K562 (cell line): ENCODE measurements at regions not wholly inside any gene's neighbourhood (a gene's known extent, or its start where the extent isn't known, plus 50 kb on each side); places are given as distances from the start of the nearest gene placed in this dataset.

Experiments
- ATAC-seq: fragments of 200-7000 bp; cut with Tn5 transposase; 3 replicates; pipeline ENCODE4 v1.9.1; 2020; ENCODE audit warnings: moderate library complexity
- BruUV-seq: library from RNA; stranded (reverse); fragments of 400-500 nt; replicated peaks from 2 replicates; lab custom pipeline; 2021; lab: Mats Ljungman, UMichigan
- CTCF ChIA-PET: fragments of 300-600 bp; formaldehyde crosslinking; extraction: SDS; loops from one replicate; lab custom pipeline; 2021; ENCODE audit warnings: low intra/inter-chr PET ratio; lab: Yijun Ruan, JAX
- POLR2A ChIA-PET: fragments of 300-600, 350-650 bp; sonication (Branson Sonifier 250); formaldehyde crosslinking; extraction: SDS; loops from one replicate; lab custom pipeline; 2021; ENCODE audit warnings: antibody characterized with exemption, inconsistent platforms; lab: Yijun Ruan, JAX
- DNase-seq, 4 experiments: peaks; one replicate each; pipeline versions ENCODE4 v3.0.0 to v3.0.0-alpha.2; 2011 to 2018; ENCODE audit warnings: low spot score in 3 of 4, mixed read lengths in 3 of 4; ENCODE audit errors: extremely low read depth in 1 of 4
- FAIRE-seq: peaks from 2 replicates; lab custom pipeline; 2011; peaks lifted over from hg19 to GRCh38; lab: Jason Lieb, UNC
- H2AFZ ChIP-seq: 2 replicates; pipeline ENCODE4 v1.6.0; 2011; ENCODE audit warnings: low read depth, low read length, control low read depth, inconsistent platforms
- H3K27ac ChIP-seq: fragments of 200-600 bp; 3 replicates; pipeline ENCODE4 v1.8.0; 2011; ENCODE audit warnings: low read depth, mild to moderate bottlenecking, control low read depth, inconsistent platforms, low read length, moderate library complexity, mixed read lengths; ENCODE audit errors: extremely low read depth
- H3K27me3 ChIP-seq, 2 experiments: fragments of 300-600 bp in 1 of 2; 2 replicates in 1 of 2; 3 replicates in 1 of 2; pipeline versions ENCODE4 v1.6.0 to v1.8.0; 2011; ENCODE audit warnings: inconsistent platforms in 2 of 2, low read length in 2 of 2, mild to moderate bottlenecking in 1 of 2, mixed read lengths in 1 of 2, moderate library complexity in 1 of 2; ENCODE audit not compliant: control insufficient read depth in 2 of 2, insufficient read depth in 2 of 2
- H3K36me3 ChIP-seq: fragments of 300-600 bp; 3 replicates; pipeline ENCODE4 v1.8.0; 2011; ENCODE audit warnings: mild to moderate bottlenecking, low read length, inconsistent platforms; ENCODE audit not compliant: control insufficient read depth, insufficient read depth
- H3K4me1 ChIP-seq, 2 experiments: fragments of 200-600 bp in 1 of 2; replicated peaks in 1 of 2; 2 replicates in 1 of 2; 3 replicates in 1 of 2; pipeline versions ENCODE4 v1.5.1 to v1.8.0; 2011; ENCODE audit warnings: inconsistent platforms in 2 of 2, low read length in 2 of 2, mild to moderate bottlenecking in 1 of 2, mixed read lengths in 1 of 2, moderate library complexity in 1 of 2; ENCODE audit not compliant: control insufficient read depth in 2 of 2, insufficient read depth in 2 of 2
- H3K4me2 ChIP-seq: 2 replicates; pipeline ENCODE4 v1.6.1; 2011; ENCODE audit warnings: low read length, control low read depth, inconsistent platforms, mixed read lengths; ENCODE audit not compliant: insufficient read depth
- H3K4me3 ChIP-seq: fragments of 200-600 bp; sonication (generic), shearing (Covaris generic); 2 replicates; pipeline ENCODE4 v1.5.1; 2016; ENCODE audit warnings: control low read depth, inconsistent platforms
- H3K79me2 ChIP-seq: fragments of 200-600 bp; 3 replicates; pipeline ENCODE4 v1.8.0; 2011; ENCODE audit warnings: low read length, inconsistent platforms; ENCODE audit not compliant: control insufficient read depth, insufficient read depth
- H3K9ac ChIP-seq, 2 experiments: 2 replicates each; pipeline versions ENCODE4 v1.6.0 to v1.6.1; 2011; ENCODE audit warnings: low read depth in 2 of 2, low read length in 2 of 2, control low read depth in 1 of 2, inconsistent platforms in 1 of 2, mild to moderate bottlenecking in 1 of 2, mixed read lengths in 1 of 2; ENCODE audit not compliant: insufficient read depth in 1 of 2
- H3K9me1 ChIP-seq: one replicate; pipeline ENCODE4 v1.6.0; 2011; ENCODE audit warnings: inconsistent platforms, mild to moderate bottlenecking, low read length, moderate library complexity; ENCODE audit not compliant: control insufficient read depth, insufficient read depth
- H3K9me3 ChIP-seq: replicated peaks from 2 replicates; pipeline ENCODE4 v1.5.1; 2011; ENCODE audit warnings: low read depth, low read length, inconsistent platforms; ENCODE audit not compliant: control insufficient read depth, insufficient read depth
- H4K20me1 ChIP-seq: replicated peaks from 2 replicates; pipeline ENCODE4 v1.6.1; 2011; ENCODE audit warnings: low read length, inconsistent platforms, mixed read lengths; ENCODE audit not compliant: control insufficient read depth, insufficient read depth
- ARHGAP35 ChIP-seq: fragments of 450-650 bp; IDR thresholded peaks from 2 replicates; pipeline ENCODE4 v1.6.1; 2018; ENCODE audit not compliant: partially characterized antibody
- GTF2E2 ChIP-seq: fragments of 200-800 bp; sonication (Bioruptor generic); IDR thresholded peaks from 2 replicates; pipeline ENCODE4 v1.6.1; 2016; ENCODE audit warnings: missing genetic modification characterization, missing compliant biosample characterization
- GTF2F1 ChIP-seq: IDR thresholded peaks from 2 replicates; pipeline ENCODE4 v1.6.1; 2011; ENCODE audit warnings: low read depth, low read length, improper control_type of control experiment
- KDM2B ChIP-seq: fragments of 250-450 bp; sonication (Bioruptor Pico); IDR thresholded peaks from 2 replicates; pipeline ENCODE4 v1.8.0; 2021; ENCODE audit warnings: mild to moderate bottlenecking, moderate library complexity
- SMARCB1 ChIP-seq: IDR thresholded peaks from 2 replicates; pipeline ENCODE4 v1.6.1; 2011; ENCODE audit warnings: improper control_type of control experiment, low read depth; ENCODE audit not compliant: insufficient read length
- WGBS: fragments of 100-300 bp; shearing (Covaris generic); methylation state at CpG from one replicate; pipeline ENCODE4 v1.1.6; 2016; ENCODE audit warnings: low coverage, mixed read lengths; ENCODE audit not compliant: insufficient coverage; ENCODE audit errors: missing lambda C conversion rate; 5-methylcytosine and 5-hydroxymethylcytosine counted together
- in situ Hi-C: fragments of 300-500 bp; cut with MboI; formaldehyde crosslinking; loops from 4 replicates; pipeline ENCODE4 v1.15.0; 2018; ENCODE audit warnings: inconsistent platforms, mixed read lengths
- intact Hi-C: fragments of 100-400 bp; cut with micrococcal nuclease; formaldehyde crosslinking; loops from 2 replicates; pipeline ENCODE4 v1.14.2; 2022
- TF ChIP-seq, protein P1 (sequence below): fragments of 450-650 bp; IDR thresholded peaks from 2 replicates; pipeline ENCODE4 v1.6.1; 2017; ENCODE audit warnings: antibody characterized with exemption, mild to moderate bottlenecking

DNA sequence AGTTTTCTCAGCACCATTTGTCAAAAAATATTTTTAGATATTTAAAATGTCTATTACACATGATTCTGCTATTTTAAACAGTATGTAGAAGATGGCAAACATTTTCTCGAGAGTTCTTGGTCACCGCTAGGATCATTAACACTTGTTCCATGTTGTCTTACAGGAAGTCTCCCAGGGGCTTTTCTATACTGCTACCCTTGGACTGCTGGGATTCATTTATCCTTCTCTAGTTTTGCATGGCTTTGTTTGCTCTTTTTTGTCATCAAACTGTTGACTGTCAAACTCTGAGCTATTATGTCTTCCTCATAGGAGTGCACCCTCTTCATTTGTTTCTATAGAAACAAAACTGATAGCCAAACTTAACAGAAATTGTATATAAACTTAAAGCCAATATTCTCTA lies 184.9 kb downstream of the CDCA7 start:
- 5% methylated on average over 2 of the region's 2 CpGs for WGBS
- no peaks in the 10 kb centered on the region for H3K9me3 ChIP-seq
- ATAC-seq (no peak), DNase-seq (no peak), FAIRE-seq (no peak)
- intact Hi-C loops: no loop called here
- no peaks in the 10 kb centered on the region for H3K36me3 ChIP-seq
- H3K4me1 ChIP-seq: no peaks in the 10 kb centered on the region
- H3K4me2 ChIP-seq: no peak overlapping the region
- no peak overlapping the region for H3K27ac ChIP-seq
- in situ Hi-C loops: no loop called here
- no peaks in the 10 kb centered on the region for H4K20me1 ChIP-seq
- no peak overlapping the region for H3K9ac ChIP-seq
- CTCF ChIA-PET: no interaction called here
- no peak for TF ChIP-seq ARHGAP35
- no peak for TF ChIP-seq GTF2E2
- TF ChIP-seq, protein P1, sequence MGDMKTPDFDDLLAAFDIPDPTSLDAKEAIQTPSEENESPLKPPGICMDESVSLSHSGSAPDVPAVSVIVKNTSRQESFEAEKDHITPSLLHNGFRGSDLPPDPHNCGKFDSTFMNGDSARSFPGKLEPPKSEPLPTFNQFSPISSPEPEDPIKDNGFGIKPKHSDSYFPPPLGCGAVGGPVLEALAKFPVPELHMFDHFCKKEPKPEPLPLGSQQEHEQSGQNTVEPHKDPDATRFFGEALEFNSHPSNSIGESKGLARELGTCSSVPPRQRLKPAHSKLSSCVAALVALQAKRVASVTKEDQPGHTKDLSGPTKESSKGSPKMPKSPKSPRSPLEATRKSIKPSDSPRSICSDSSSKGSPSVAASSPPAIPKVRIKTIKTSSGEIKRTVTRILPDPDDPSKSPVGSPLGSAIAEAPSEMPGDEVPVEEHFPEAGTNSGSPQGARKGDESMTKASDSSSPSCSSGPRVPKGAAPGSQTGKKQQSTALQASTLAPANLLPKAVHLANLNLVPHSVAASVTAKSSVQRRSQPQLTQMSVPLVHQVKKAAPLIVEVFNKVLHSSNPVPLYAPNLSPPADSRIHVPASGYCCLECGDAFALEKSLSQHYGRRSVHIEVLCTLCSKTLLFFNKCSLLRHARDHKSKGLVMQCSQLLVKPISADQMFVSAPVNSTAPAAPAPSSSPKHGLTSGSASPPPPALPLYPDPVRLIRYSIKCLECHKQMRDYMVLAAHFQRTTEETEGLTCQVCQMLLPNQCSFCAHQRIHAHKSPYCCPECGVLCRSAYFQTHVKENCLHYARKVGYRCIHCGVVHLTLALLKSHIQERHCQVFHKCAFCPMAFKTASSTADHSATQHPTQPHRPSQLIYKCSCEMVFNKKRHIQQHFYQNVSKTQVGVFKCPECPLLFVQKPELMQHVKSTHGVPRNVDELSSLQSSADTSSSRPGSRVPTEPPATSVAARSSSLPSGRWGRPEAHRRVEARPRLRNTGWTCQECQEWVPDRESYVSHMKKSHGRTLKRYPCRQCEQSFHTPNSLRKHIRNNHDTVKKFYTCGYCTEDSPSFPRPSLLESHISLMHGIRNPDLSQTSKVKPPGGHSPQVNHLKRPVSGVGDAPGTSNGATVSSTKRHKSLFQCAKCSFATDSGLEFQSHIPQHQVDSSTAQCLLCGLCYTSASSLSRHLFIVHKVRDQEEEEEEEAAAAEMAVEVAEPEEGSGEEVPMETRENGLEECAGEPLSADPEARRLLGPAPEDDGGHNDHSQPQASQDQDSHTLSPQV: no peak
- no peak for TF ChIP-seq KDM2B
- no peak for TF ChIP-seq SMARCB1
- no peak for TF ChIP-seq GTF2F1
- no TSS peak for BruUV-seq
- no peaks in the 10 kb centered on the region for H3K27me3 ChIP-seq
- POLR2A ChIA-PET: interaction anchor here (0.6 kb wide), 1 partner anchor 797 kb away, joined by 3 read pairs; no protein-coding TSS in a partner anchor
- no peak overlapping the region for H3K4me3 ChIP-seq
- H3K9me1 ChIP-seq: no peaks in the 10 kb centered on the region
- H2AFZ ChIP-seq: no peak overlapping the region
- H3K79me2 ChIP-seq: no peaks in the 10 kb centered on the region
